Brain microvascular endothelial cell (primary cell): ENCODE measurements at regions not wholly inside any gene's neighbourhood (a gene's known extent, or its start where the extent isn't known, plus 50 kb on each side); places are given as distances from the start of the nearest gene placed in this dataset.
A peak's percentile ranks its signal among the peaks of the same experiment; 100 is the strongest.

Experiments
- DNase-seq: peaks from one replicate; pipeline ENCODE4 v3.0.0-alpha.2; 2020
- H3K27ac ChIP-seq: fragments of 250-450 bp; sonication (Bioruptor Pico); 2 replicates; pipeline ENCODE4 v1.5.1; 2020; ENCODE audit warnings: mild to moderate bottlenecking, moderate library complexity
- H3K27me3 ChIP-seq: fragments of 250-450 bp; sonication (Bioruptor Pico); replicated peaks from 2 replicates; pipeline ENCODE4 v1.5.1; 2020; ENCODE audit warnings: mild to moderate bottlenecking
- H3K36me3 ChIP-seq: fragments of 250-450 bp; sonication (Bioruptor Pico); replicated peaks from 2 replicates; pipeline ENCODE4 v1.5.1; 2020; ENCODE audit warnings: mild to moderate bottlenecking
- H3K4me3 ChIP-seq: 2 replicates; pipeline ENCODE4 v1.5.1; 2011; ENCODE audit warnings: low read depth, mild to moderate bottlenecking, control low read depth, low read length, moderate library complexity
- in situ Hi-C: cut with HindIII; loops from 2 replicates; pipeline ENCODE4 v1.10.0; 2017; ENCODE audit warnings: low sequenced_read_pairs, low pct_ligation_motif_present
- TF ChIP-seq, protein P1 (sequence below): IDR thresholded peaks from 2 replicates; pipeline ENCODE4 v1.5.1; 2011; ENCODE audit warnings: low read depth, mild to moderate bottlenecking, moderate library complexity, low read length, control low read depth, inconsistent platforms; ENCODE audit errors: missing control alignments

DNA sequence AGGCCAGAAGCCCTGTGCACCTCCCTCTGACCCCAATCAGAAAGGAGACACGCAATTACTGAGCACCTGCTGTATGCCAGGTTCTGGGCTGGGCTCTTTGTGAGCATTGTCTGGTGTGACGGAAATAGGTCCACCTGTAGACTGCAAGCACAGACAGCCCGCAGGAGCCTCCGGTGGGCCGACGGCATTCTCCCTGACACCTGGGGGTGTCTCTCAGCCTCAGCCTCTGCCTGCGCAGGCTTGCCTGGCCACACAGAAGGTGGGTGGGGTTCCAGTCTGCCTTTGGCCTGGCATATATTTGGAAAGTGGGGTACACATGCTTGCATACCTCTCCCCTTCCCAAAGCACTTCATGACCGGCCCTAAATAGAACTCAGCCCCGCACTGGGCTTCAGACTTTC is 129.3 kb downstream of the BUD13 start:
- no peak for DNase-seq
- Histone ChIP-seq H3K27ac (no peak overlapping the region), H3K36me3 (no peaks in the 10 kb centered on the region), H3K27me3 (no peaks in the 10 kb centered on the region), H3K4me3 (no peak overlapping the region)
- TF ChIP-seq, protein P1, sequence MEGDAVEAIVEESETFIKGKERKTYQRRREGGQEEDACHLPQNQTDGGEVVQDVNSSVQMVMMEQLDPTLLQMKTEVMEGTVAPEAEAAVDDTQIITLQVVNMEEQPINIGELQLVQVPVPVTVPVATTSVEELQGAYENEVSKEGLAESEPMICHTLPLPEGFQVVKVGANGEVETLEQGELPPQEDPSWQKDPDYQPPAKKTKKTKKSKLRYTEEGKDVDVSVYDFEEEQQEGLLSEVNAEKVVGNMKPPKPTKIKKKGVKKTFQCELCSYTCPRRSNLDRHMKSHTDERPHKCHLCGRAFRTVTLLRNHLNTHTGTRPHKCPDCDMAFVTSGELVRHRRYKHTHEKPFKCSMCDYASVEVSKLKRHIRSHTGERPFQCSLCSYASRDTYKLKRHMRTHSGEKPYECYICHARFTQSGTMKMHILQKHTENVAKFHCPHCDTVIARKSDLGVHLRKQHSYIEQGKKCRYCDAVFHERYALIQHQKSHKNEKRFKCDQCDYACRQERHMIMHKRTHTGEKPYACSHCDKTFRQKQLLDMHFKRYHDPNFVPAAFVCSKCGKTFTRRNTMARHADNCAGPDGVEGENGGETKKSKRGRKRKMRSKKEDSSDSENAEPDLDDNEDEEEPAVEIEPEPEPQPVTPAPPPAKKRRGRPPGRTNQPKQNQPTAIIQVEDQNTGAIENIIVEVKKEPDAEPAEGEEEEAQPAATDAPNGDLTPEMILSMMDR, result no peak
- in situ Hi-C loops, result no loop called here

DNA sequence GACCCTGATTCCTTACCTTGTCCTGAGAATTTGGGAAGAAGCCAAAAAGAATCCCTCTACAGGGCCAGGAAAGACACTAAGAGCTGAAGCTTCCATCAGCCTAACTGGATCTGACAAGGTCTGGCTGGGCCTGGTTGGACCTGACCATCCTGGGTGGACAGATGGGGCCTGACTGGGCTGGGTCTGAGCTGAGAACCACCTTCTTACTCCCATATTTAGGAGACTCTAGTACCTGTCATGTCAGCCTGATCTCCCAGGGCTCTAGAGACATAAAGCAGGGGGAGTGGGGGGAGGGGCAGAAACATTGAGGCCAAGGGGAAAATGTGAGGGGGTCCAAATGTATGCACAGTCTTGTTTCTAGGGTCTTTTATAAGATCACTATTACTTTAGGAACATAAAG is 129.9 kb downstream of the BUD13 start:
- H3K27me3 ChIP-seq, result no peaks in the 10 kb centered on the region
- TF ChIP-seq, protein P1, result no peak
- DNase-seq, result no peak
- in situ Hi-C loops, result no loop called here
- no peak overlapping the region for H3K4me3 ChIP-seq
- no peak overlapping the region for H3K27ac ChIP-seq
- H3K36me3 ChIP-seq, result no peaks in the 10 kb centered on the region

DNA sequence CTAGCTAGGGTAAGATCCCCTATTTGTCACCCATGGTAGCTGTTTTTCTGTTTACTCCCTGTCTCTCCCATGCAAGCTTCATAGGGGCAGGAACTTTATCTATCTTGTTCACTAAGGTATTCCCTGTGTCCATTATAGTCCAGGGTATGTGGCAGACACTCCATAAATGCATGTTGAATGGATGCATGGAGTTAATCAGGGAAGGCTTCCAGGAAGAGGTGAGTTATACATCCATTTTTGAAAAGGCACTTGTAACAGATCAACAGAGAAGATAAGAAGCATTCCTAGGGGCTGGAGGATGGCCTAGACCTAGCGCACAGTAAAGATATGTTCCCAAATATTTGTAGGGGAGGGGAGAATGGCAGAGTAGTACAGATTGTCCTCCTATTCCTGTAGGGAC is 130.3 kb downstream of the BUD13 start:
- no peaks in the 10 kb centered on the region for H3K27me3 ChIP-seq
- in situ Hi-C loops, result no loop called here

DNA sequence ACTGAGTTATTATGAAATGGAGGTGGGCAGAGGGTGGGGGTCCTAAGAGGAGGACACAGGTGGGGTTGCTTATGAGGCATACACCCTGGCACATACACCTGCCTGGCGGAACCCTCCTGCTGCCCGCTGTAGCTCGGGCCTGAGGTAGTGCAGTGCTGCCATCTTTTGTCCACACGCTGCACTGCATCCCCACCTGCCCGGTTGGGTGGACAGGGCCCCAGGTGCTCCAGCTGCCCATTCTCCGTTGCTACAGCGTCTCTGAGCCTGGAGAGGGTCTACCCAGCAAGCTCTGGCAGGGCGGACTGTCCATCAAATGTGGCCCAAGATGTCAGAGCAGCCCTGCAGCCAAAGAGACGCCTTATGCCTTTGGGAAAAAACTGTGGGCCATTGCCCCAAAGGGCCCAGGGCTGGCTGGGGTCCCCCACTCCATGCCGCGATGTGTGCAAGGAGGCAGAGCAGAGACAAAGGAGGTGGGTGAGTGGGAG is 131.2 kb downstream of the BUD13 start:
- in situ Hi-C loops, result no loop called here

More for the DNA sequence above, 130.3 kb downstream of the BUD13 start:
- no peak overlapping the region for H3K4me3 ChIP-seq
- H3K27ac ChIP-seq, result no peak overlapping the region
- DNase-seq, result no peak
- no peaks in the 10 kb centered on the region for H3K36me3 ChIP-seq
- TF ChIP-seq, protein P1, result no peak

DNA sequence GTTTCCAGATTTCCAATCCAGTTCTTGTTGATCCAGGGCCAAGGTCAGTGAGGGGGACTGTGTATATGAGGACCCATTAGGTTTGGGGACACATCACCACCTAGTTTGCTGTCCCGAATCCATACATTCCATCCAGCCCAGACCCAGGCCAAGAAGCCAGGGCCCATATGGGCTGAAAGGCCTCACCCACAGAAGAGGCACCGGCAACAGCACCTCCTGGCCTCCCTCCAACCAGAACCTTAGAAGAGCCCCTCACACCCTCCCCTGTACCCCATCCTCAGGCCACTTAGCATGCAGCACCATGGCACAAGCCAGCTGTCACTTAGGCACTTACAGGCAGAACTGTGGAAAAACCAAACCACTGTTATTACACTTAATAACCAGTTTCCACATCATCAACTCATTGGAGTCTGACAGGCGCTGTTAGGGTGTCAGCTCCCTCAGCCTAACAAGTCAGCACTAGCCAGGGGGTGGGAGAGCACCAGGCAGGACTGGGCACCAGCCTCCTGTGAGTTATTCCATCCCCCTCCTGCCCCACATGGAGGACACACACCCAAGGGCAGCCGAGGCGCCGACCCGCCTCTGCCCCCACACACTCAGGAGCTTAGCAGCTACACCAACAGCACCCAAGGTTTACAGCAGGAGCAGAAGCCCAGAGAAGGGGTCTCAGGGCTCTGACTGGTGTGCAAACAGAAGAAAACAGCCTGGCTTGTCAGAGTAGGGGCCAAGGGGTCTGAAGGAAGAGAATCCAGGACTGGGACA is 132.0 kb downstream of the BUD13 start:
- DNase-seq, result no peak
- Histone ChIP-seq H3K36me3 (no peaks in the 10 kb centered on the region), H3K4me3 (no peak overlapping the region), H3K27ac (no peak overlapping the region), H3K27me3 (no peaks in the 10 kb centered on the region)
- TF ChIP-seq, protein P1, result no peak
- in situ Hi-C loops, result no loop called here

More for the DNA sequence above, 131.2 kb downstream of the BUD13 start:
- no peaks in the 10 kb centered on the region for H3K27me3 ChIP-seq
- no peak overlapping the region for H3K27ac ChIP-seq
- TF ChIP-seq, protein P1, result peak; percentile 80
- DNase-seq, result peak; percentile 11
- no peaks in the 10 kb centered on the region for H3K36me3 ChIP-seq
- no peak overlapping the region for H3K4me3 ChIP-seq
